Bronchial epithelial cell (primary cell): ENCODE measurements at regions not wholly inside any gene's neighbourhood (a gene's known extent, or its start where the extent isn't known, plus 50 kb on each side); places are given as distances from the start of the nearest gene placed in this dataset.

Experiments
- DNase-seq: peaks from one replicate; pipeline ENCODE4 v3.0.0-alpha.2; 2010; ENCODE audit warnings: low read depth
- FAIRE-seq: peaks from 2 replicates; lab custom pipeline; 2011; peaks lifted over from hg19 to GRCh38; lab: Jason Lieb, UNC
- H3K27me3 ChIP-seq: 2 replicates; pipeline ENCODE4 v1.5.1; 2011; ENCODE audit warnings: low read length; ENCODE audit not compliant: control insufficient read depth, insufficient read depth
- H3K36me3 ChIP-seq: 2 replicates; pipeline ENCODE4 v1.5.1; 2011; ENCODE audit warnings: low read length; ENCODE audit not compliant: control insufficient read depth, insufficient read depth
- H3K4me3 ChIP-seq: 2 replicates; pipeline ENCODE4 v1.5.1; 2011; ENCODE audit warnings: mild to moderate bottlenecking, low read depth, low read length, control low read depth
- CTCF ChIP-seq: IDR thresholded peaks from 2 replicates; pipeline ENCODE4 v1.5.1; 2011; ENCODE audit warnings: mild to moderate bottlenecking, moderate library complexity, low read length, control low read depth, inconsistent platforms; ENCODE audit not compliant: insufficient read depth, severe bottlenecking

DNA sequence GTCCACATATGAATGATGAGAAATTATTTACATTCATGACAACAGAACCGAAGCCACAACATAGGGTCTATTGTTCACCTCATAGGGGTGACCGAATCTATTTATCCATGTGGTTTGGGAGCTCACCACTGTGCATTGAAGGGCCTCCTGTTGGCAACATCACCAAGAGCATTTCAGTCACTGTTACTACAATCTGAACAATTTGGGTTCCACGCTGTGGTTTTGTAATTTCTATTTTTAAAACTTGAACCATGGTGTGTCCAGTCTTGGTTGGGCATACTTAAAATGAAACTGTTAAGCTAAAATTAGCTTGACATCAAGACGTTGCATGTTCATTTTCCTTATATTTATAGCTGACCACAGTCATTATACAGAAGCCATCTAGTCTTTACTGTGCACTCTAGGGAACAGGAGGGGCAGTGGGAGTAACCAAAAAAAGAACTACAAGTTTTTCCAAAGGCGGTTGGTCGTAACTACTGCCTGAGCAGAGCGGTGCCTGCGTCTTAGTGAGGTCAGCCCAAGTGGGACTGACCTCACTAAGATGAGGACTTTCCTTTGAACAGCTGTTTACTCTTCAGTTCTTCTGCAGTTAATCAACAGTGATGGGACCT is 192.1 kb downstream of the SPRY1 start:
- no peaks in the 10 kb centered on the region for H3K27me3 ChIP-seq
- FAIRE-seq, result peak; percentile 88

DNA sequence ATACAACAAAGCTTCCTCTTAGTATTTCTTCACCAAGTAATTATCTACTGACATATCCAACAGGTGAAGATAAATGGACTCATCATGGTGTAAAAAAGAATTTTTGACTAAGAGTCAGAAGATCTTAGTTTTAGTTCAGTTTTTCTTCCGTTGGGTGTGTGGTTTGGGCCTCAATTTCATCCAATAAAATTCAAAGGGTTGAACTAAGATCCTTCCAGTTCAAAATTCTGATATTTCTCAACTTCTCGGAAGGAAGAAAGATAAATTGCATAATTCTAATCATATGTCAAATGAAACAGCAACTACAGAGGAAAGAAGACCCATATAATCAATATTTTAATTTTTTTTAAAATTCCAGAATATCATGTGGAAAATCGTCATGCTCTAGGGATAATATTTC is 192.7 kb downstream of the SPRY1 start:
- FAIRE-seq, result no peak

More for the DNA sequence above, 192.1 kb downstream of the SPRY1 start:
- no peak for DNase-seq
- Histone ChIP-seq H3K36me3 (no peaks in the 10 kb centered on the region), H3K4me3 (no peak overlapping the region)
- TF ChIP-seq CTCF, result no peak

DNA sequence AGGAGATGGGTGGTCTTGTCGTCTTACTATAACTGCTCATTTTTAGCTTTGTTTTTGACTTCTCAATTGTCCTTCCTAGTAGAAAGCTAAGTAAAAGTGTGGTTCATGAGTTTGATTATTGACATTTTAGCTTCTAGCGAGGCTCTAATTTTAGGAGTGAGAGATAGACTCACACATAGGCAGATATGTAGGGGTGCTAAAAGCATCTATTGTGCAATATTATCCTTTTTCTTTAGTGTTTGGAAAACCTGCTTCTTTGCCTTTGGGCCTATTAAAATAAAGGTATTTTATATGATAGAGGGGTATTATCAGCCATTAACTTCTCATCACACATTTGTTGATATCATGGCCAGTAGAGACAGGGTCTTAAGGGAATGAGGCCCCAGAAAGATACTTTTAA is 195.3 kb downstream of the SPRY1 start:
- H3K4me3 ChIP-seq, result no peak overlapping the region
- DNase-seq (no peak), FAIRE-seq (no peak)
- H3K27me3 ChIP-seq, result no peaks in the 10 kb centered on the region
- no peaks in the 10 kb centered on the region for H3K36me3 ChIP-seq
- no peak for TF ChIP-seq CTCF

More for the DNA sequence above, 192.7 kb downstream of the SPRY1 start:
- Histone ChIP-seq H3K27me3 (no peaks in the 10 kb centered on the region), H3K36me3 (no peaks in the 10 kb centered on the region), H3K4me3 (no peak overlapping the region)
- no peak for DNase-seq
- no peak for TF ChIP-seq CTCF

GRCh38 chr4:123593655-123594054 is 197.1 kb downstream of the SPRY1 start:
- Histone ChIP-seq H3K4me3 (no peak overlapping the region), H3K27me3 (no peaks in the 10 kb centered on the region), H3K36me3 (no peaks in the 10 kb centered on the region)
- FAIRE-seq (no peak), DNase-seq (no peak)
- no peak for TF ChIP-seq CTCF

GRCh38 chr4:123596805-123597204 is 200.2 kb downstream of the SPRY1 start:
- FAIRE-seq, result no peak
- no peak for DNase-seq
- Histone ChIP-seq H3K36me3 (no peaks in the 10 kb centered on the region), H3K27me3 (no peaks in the 10 kb centered on the region), H3K4me3 (no peak overlapping the region)
- TF ChIP-seq CTCF, result no peak

GRCh38 chr4:123597586-123597985 is 201.0 kb downstream of the SPRY1 start:
- FAIRE-seq (no peak), DNase-seq (peak; percentile 79)
- no peak for TF ChIP-seq CTCF
- H3K36me3 ChIP-seq, result no peaks in the 10 kb centered on the region
- H3K27me3 ChIP-seq, result no peaks in the 10 kb centered on the region
- no peak overlapping the region for H3K4me3 ChIP-seq
